ENCODE measurements at regions not wholly inside any gene's neighbourhood (a gene's known extent, or its start where the extent isn't known, plus 50 kb on each side); places are given as distances from the start of the nearest gene placed in this dataset.
A peak's percentile ranks its signal among the peaks of the same experiment; 100 is the strongest.

GRCh38 chr6:167208819-167209576 is 51.2 kb upstream of the GPR31 start:
- FAIRE-seq (no peak), DNase-seq (ENCODE audit: low read depth in 1 of 2, low spot score in 2 of 2) (peak in 1 of 2 experiments; percentile 40)
- H3K4ac ChIP-seq (replicated peaks; ENCODE audit: insufficient read length, low read depth, low read length), result no peak overlapping the region
- no peak overlapping the region for H2BK120ac ChIP-seq (replicated peaks; ENCODE audit: low read depth, low read length)
- H3K18ac ChIP-seq (ENCODE audit: extremely low read depth, low read length), result peak overlapping the region; percentile 38
- no peak overlapping the region for H2AK5ac ChIP-seq (ENCODE audit: low read depth, low read length)
- no peak overlapping the region for H4K5ac ChIP-seq (ENCODE audit: insufficient read length, low read depth, low read length)
- H3K4me1 ChIP-seq (replicated peaks in 1 of 4; ENCODE audit: control insufficient read depth in 3 of 4, insufficient read depth in 4 of 4, low read length in 3 of 4), result peaks cover 0 to 2% (median 1%) of the 10 kb centered on the region in 4 experiments; a peak in 4 of 7 replicates
- no peak overlapping the region for H3K9ac ChIP-seq (replicated peaks in 1 of 4; ENCODE audit: extremely low read depth in 1 of 4, low read depth in 3 of 4, low read length in 3 of 4)
- H3K36me3 ChIP-seq (ENCODE audit: control insufficient read depth in 2 of 4, insufficient read depth in 4 of 4, low read length in 3 of 4), result no peaks in the 10 kb centered on the region
- no peak overlapping the region for H3K56ac ChIP-seq (replicated peaks; ENCODE audit: insufficient read length, low read depth, low read length)
- H4K20me1 ChIP-seq (replicated peaks in 1 of 2; ENCODE audit: control insufficient read depth in 1 of 2, insufficient read depth in 2 of 2, low read length in 2 of 2), result no peaks in the 10 kb centered on the region
- no peak overlapping the region for H2BK5ac ChIP-seq (ENCODE audit: low read depth, low read length)
- no peak overlapping the region for H3K23ac ChIP-seq (ENCODE audit: insufficient read length)
- no peaks in the 10 kb centered on the region for H3K23me2 ChIP-seq (ENCODE audit: low read depth, low read length)
- H3K4me3 ChIP-seq (ENCODE audit: extremely low read depth in 1 of 4, insufficient read depth in 2 of 4, low read depth in 3 of 4, low read length in 4 of 4), result no peak overlapping the region
- 77% methylated on average over 20 of the region's 21 CpGs; no CpG with 5 or more reads in 1 of the 2 experiments for WGBS, 2 experiments (ENCODE audit: extremely low coverage in 1 of 2, insufficient coverage in 1 of 2, insufficient read length in 1 of 2, insufficient replicate concordance in 2 of 2, low coverage in 1 of 2, low lambda C conversion rate in 2 of 2, missing lambda C conversion rate in 1 of 2)
- no peaks in the 10 kb centered on the region for H3K79me2 ChIP-seq (ENCODE audit: control insufficient read depth in 1 of 2, insufficient read depth in 2 of 2, low read length in 2 of 2)
- peak overlapping the region; percentile 86; the same call in 1 of the 2 replicates for H2BK20ac ChIP-seq (ENCODE audit: low read length)
- peak overlapping the region; percentile 75; the same call in 1 of the 2 replicates for H2BK12ac ChIP-seq (ENCODE audit: low read depth, low read length)
- H3K4me2 ChIP-seq (ENCODE audit: insufficient read depth in 1 of 2, low read depth in 2 of 2, low read length in 2 of 2), result no peak overlapping the region
- no peaks in the 10 kb centered on the region for H3K9me3 ChIP-seq (ENCODE audit: insufficient read depth in 2 of 2, low read depth in 1 of 2, low read length in 1 of 2)
- H3K14ac ChIP-seq (ENCODE audit: insufficient read length), result no peak overlapping the region
- H4K91ac ChIP-seq (replicated peaks; ENCODE audit: insufficient read length, low read length), result peak overlapping the region; percentile 10
- H4K8ac ChIP-seq (ENCODE audit: extremely low read depth, insufficient read depth, low read length), result no peak overlapping the region; the same call in 1 of the 2 replicates
- H3K79me1 ChIP-seq (ENCODE audit: low read depth, low read length), result no peaks in the 10 kb centered on the region
- peak overlapping the region; percentile 17; the same call in 1 of the 2 replicates for H2AFZ ChIP-seq (ENCODE audit: low read length)
- no peak overlapping the region for H3K27ac ChIP-seq (ENCODE audit: low read depth, low read length)
- POLR2A ChIA-PET (ENCODE audit: partially characterized antibody), result interaction anchor here (0.6 kb wide), 1 partner anchor 34 kb away, joined by 3 read pairs; no protein-coding TSS in a partner anchor
- H2BK15ac ChIP-seq (ENCODE audit: low read length), result no peak overlapping the region
- TF ChIP-seq SUZ12 (IDR thresholded peaks at IDR 0.05; ENCODE audit: low read length) (no peak), RAD21 (IDR thresholded peaks at IDR 0.05 in 1 of 2, conservative IDR thresholded peaks at IDR 0.05 in 1 of 2; ENCODE audit: low read depth in 2 of 2, low read length in 2 of 2) (peak; percentile 34 to 35; a peak in 3 of 4 replicates), FOSL1 (IDR thresholded peaks at IDR 0.05; ENCODE audit: insufficient read depth, low read depth, low read length) (no peak)
- TF ChIP-seq, protein P1, sequence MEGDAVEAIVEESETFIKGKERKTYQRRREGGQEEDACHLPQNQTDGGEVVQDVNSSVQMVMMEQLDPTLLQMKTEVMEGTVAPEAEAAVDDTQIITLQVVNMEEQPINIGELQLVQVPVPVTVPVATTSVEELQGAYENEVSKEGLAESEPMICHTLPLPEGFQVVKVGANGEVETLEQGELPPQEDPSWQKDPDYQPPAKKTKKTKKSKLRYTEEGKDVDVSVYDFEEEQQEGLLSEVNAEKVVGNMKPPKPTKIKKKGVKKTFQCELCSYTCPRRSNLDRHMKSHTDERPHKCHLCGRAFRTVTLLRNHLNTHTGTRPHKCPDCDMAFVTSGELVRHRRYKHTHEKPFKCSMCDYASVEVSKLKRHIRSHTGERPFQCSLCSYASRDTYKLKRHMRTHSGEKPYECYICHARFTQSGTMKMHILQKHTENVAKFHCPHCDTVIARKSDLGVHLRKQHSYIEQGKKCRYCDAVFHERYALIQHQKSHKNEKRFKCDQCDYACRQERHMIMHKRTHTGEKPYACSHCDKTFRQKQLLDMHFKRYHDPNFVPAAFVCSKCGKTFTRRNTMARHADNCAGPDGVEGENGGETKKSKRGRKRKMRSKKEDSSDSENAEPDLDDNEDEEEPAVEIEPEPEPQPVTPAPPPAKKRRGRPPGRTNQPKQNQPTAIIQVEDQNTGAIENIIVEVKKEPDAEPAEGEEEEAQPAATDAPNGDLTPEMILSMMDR (IDR thresholded peaks at IDR 0.05; ENCODE audit: control extremely low read depth in 1 of 3, insufficient read depth in 1 of 3, low read depth in 1 of 3, low read length in 3 of 3), result peak in 2 of 3 experiments; percentile 35 to 43; a peak in 2 of 4 replicates
- TF ChIP-seq, protein P2, sequence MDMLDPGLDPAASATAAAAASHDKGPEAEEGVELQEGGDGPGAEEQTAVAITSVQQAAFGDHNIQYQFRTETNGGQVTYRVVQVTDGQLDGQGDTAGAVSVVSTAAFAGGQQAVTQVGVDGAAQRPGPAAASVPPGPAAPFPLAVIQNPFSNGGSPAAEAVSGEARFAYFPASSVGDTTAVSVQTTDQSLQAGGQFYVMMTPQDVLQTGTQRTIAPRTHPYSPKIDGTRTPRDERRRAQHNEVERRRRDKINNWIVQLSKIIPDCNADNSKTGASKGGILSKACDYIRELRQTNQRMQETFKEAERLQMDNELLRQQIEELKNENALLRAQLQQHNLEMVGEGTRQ (IDR thresholded peaks at IDR 0.05; ENCODE audit: low read length), result no peak
- CTCF ChIA-PET (ENCODE audit: partially characterized antibody), result interaction anchor here (0.7 to 1.4 kb wide), 5 partner anchors 12 to 360 kb away, joined by 3 to 8 read pairs (median 3); no protein-coding TSS in a partner anchor
- H3K27me3 ChIP-seq (replicated peaks in 1 of 4; ENCODE audit: control insufficient read depth in 3 of 4, extremely low read depth in 1 of 4, insufficient read depth in 3 of 4, low read length in 3 of 4), result no peaks in the 10 kb centered on the region; a peak in 1 of 7 replicates

All from H1 (cell line).